ENCODE measurements at regions not wholly inside any gene's neighbourhood (a gene's known extent, or its start where the extent isn't known, plus 50 kb on each side); places are given as distances from the start of the nearest gene placed in this dataset.
"Not testable (repeated sequence)": the region's sequence is repeated elsewhere in the genome, so short reads cannot be mapped to it uniquely, and the experiment has no call there.

- no peaks in the 10 kb centered on the region for H3K79me2 ChIP-seq (ENCODE audit: control insufficient read depth, insufficient read depth, low read length)
- DNase-seq (ENCODE audit: low read depth in 2 of 2) = no peak
- H3K4me1 ChIP-seq (ENCODE audit: control insufficient read depth, extremely low read depth, insufficient read depth, low read length) = peaks cover 7% of the 10 kb centered on the region
- H3K36me3 ChIP-seq (ENCODE audit: control insufficient read depth, insufficient read depth, low read length) = no peaks in the 10 kb centered on the region
- H3K9me3 ChIP-seq (ENCODE audit: control insufficient read depth, insufficient read depth, low read depth, low read length) = no peaks in the 10 kb centered on the region
- H3K27ac ChIP-seq (ENCODE audit: insufficient read depth, low read length) = no peak overlapping the region
- no peaks in the 10 kb centered on the region for H3K27me3 ChIP-seq (ENCODE audit: control insufficient read depth, insufficient read depth, low read length)
- TF ChIP-seq CTCF (conservative IDR thresholded peaks at IDR 0.05 in 1 of 2, IDR thresholded peaks at IDR 0.05 in 1 of 2; ENCODE audit: low read depth in 1 of 2, low read length in 2 of 2) (no peak), EZH2 (IDR thresholded peaks at IDR 0.05; ENCODE audit: low read length, missing control alignments) (no peak)
- H3K4me2 ChIP-seq (ENCODE audit: extremely low read depth, insufficient read depth, low read length) = no peak overlapping the region
- H3K9ac ChIP-seq (ENCODE audit: insufficient read depth, low read length) = no peak overlapping the region
- H4K20me1 ChIP-seq (ENCODE audit: control insufficient read depth, extremely low read depth, insufficient read depth, low read length) = no peaks in the 10 kb centered on the region
- H3K4me3 ChIP-seq (replicated peaks in 1 of 4; ENCODE audit: control extremely low read depth in 1 of 4, insufficient read depth in 1 of 4, low read depth in 3 of 4, low read length in 4 of 4) = no peak overlapping the region
- H2AFZ ChIP-seq (ENCODE audit: low read length) = no peak overlapping the region
Observed at GRCh38 chr10:30704026-30704600, 74.6 kb upstream of the LYZL2 start.

- not testable (repeated sequence) for H3K27ac ChIP-seq (ENCODE audit: insufficient read depth, low read length); H3K4me2 ChIP-seq (ENCODE audit: extremely low read depth, insufficient read depth, low read length); H4K20me1 ChIP-seq (ENCODE audit: control insufficient read depth, extremely low read depth, insufficient read depth, low read length); H3K4me3 ChIP-seq (replicated peaks in 1 of 4; ENCODE audit: control extremely low read depth in 1 of 4, insufficient read depth in 1 of 4, low read depth in 3 of 4, low read length in 4 of 4); H3K27me3 ChIP-seq (ENCODE audit: control insufficient read depth, insufficient read depth, low read length); DNase-seq (ENCODE audit: low read depth in 2 of 2); H3K4me1 ChIP-seq (ENCODE audit: control insufficient read depth, extremely low read depth, insufficient read depth, low read length); H3K79me2 ChIP-seq (ENCODE audit: control insufficient read depth, insufficient read depth, low read length); H3K9ac ChIP-seq (ENCODE audit: insufficient read depth, low read length); H3K36me3 ChIP-seq (ENCODE audit: control insufficient read depth, insufficient read depth, low read length); H2AFZ ChIP-seq (ENCODE audit: low read length); H3K9me3 ChIP-seq (ENCODE audit: control insufficient read depth, insufficient read depth, low read depth, low read length)
Observed at GRCh38 chr10:30703446-30703845, 73.9 kb upstream of the LYZL2 start.

GRCh38 chr10:30702860-30703259 is 73.3 kb upstream of the LYZL2 start:
- H3K79me2 ChIP-seq (ENCODE audit: control insufficient read depth, insufficient read depth, low read length) = no peaks in the 10 kb centered on the region
- H3K27me3 ChIP-seq (ENCODE audit: control insufficient read depth, insufficient read depth, low read length) = no peaks in the 10 kb centered on the region
- H3K9me3 ChIP-seq (ENCODE audit: control insufficient read depth, insufficient read depth, low read depth, low read length) = no peaks in the 10 kb centered on the region
- no peak overlapping the region for H3K27ac ChIP-seq (ENCODE audit: insufficient read depth, low read length)
- no peak overlapping the region for H3K4me2 ChIP-seq (ENCODE audit: extremely low read depth, insufficient read depth, low read length)
- H3K4me3 ChIP-seq (replicated peaks in 1 of 4; ENCODE audit: control extremely low read depth in 1 of 4, insufficient read depth in 1 of 4, low read depth in 3 of 4, low read length in 4 of 4) = no peak overlapping the region
- no peaks in the 10 kb centered on the region for H4K20me1 ChIP-seq (ENCODE audit: control insufficient read depth, extremely low read depth, insufficient read depth, low read length)
- DNase-seq (ENCODE audit: low read depth in 2 of 2) = no peak
- TF ChIP-seq EZH2 (IDR thresholded peaks at IDR 0.05; ENCODE audit: low read length, missing control alignments) (no peak), CTCF (conservative IDR thresholded peaks at IDR 0.05 in 1 of 2, IDR thresholded peaks at IDR 0.05 in 1 of 2; ENCODE audit: low read depth in 1 of 2, low read length in 2 of 2) (no peak)
- no peaks in the 10 kb centered on the region for H3K36me3 ChIP-seq (ENCODE audit: control insufficient read depth, insufficient read depth, low read length)
- H2AFZ ChIP-seq (ENCODE audit: low read length) = no peak overlapping the region
- H3K9ac ChIP-seq (ENCODE audit: insufficient read depth, low read length) = no peak overlapping the region
- H3K4me1 ChIP-seq (ENCODE audit: control insufficient read depth, extremely low read depth, insufficient read depth, low read length) = peaks cover 7% of the 10 kb centered on the region
